ENCODE measurements at regions not wholly inside any gene's neighbourhood (a gene's known extent, or its start where the extent isn't known, plus 50 kb on each side); places are given as distances from the start of the nearest gene placed in this dataset.

- WGBS, 2 donors (ENCODE audit: low coverage in 1 of 2) = 32 to 42% methylated on average over 7 to 8 of the region's 8 CpGs
- no peak for DNase-seq
- Histone ChIP-seq H3K4me3 (no peak overlapping the region), H3K27ac (no peak overlapping the region), H3K27me3 (no peaks in the 10 kb centered on the region), H3K36me3 (no peaks in the 10 kb centered on the region), H3K4me1 (no peaks in the 10 kb centered on the region), H3K9me3 (no peaks in the 10 kb centered on the region)
- intact Hi-C loops (cut with DNase I; ENCODE audit: low total_unique reads) = no loop called here
- in situ Hi-C loops (cut with MboI; ENCODE audit: low pct_ligation_motif_present in 1 of 4, low pct_unique_long_range_greater_than_20kb in 1 of 4, low sequenced_read_pairs in 3 of 4) = no loop called here
- no peak for TF ChIP-seq EP300 (IDR thresholded peaks at IDR 0.05; ENCODE audit: low read depth)
- TF ChIP-seq CTCF (IDR thresholded peaks at IDR 0.05) = no peak
- no peak for TF ChIP-seq POLR2A (IDR thresholded peaks at IDR 0.05)
- TF ChIP-seq POLR2AphosphoS5 (IDR thresholded peaks at IDR 0.05) = no peak
Observed at GRCh38 chr5:92552206-92553160, 1028.5 kb downstream of the NR2F1-AS1 start.

DNA sequence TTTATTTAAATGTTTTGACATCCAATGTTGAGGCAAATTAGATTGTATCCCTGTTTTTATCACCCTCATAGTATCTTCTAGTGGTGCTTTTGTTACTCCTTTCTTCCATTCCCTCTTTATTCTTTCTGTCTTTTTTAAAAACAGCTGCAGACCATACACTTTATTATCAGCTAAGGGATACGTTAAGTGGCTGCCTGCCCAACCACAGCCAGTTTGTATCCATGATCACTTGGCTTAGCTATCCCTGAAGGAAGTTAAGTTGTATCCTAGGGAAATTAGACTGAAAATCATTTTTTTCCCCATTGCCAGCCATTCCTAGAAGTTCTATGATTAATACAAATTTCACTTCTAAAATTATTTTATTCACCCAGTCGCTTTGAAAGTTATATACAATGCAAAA, 1032.7 kb downstream of the NR2F1-AS1 start:
- H3K27me3 ChIP-seq = no peaks in the 10 kb centered on the region
- no peak for DNase-seq
- 51 to 59% methylated on average over 2 of the region's 2 CpGs for WGBS, 2 donors (ENCODE audit: low coverage in 1 of 2)
- H3K4me1 ChIP-seq = no peaks in the 10 kb centered on the region
- H3K4me3 ChIP-seq = no peak overlapping the region
- H3K27ac ChIP-seq = no peak overlapping the region
- H3K9me3 ChIP-seq = no peaks in the 10 kb centered on the region
- TF ChIP-seq POLR2AphosphoS5 (IDR thresholded peaks at IDR 0.05) (no peak), POLR2A (IDR thresholded peaks at IDR 0.05) (no peak), CTCF (IDR thresholded peaks at IDR 0.05) (no peak)
- no peaks in the 10 kb centered on the region for H3K36me3 ChIP-seq
- intact Hi-C loops (cut with DNase I; ENCODE audit: low total_unique reads) (no loop called here), in situ Hi-C loops (cut with MboI; ENCODE audit: low pct_ligation_motif_present in 1 of 4, low pct_unique_long_range_greater_than_20kb in 1 of 4, low sequenced_read_pairs in 3 of 4) (no loop called here)

GRCh38 chr5:92544596-92544995, 1036.4 kb downstream of the NR2F1-AS1 start:
- no peaks in the 10 kb centered on the region for H3K36me3 ChIP-seq
- 77 to 91% methylated on average over 1 of the region's 1 CpG for WGBS, 2 donors (ENCODE audit: low coverage in 1 of 2)
- H3K27me3 ChIP-seq = no peaks in the 10 kb centered on the region
- intact Hi-C loops (cut with DNase I; ENCODE audit: low total_unique reads) (no loop called here), in situ Hi-C loops (cut with MboI; ENCODE audit: low pct_ligation_motif_present in 1 of 4, low pct_unique_long_range_greater_than_20kb in 1 of 4, low sequenced_read_pairs in 3 of 4) (no loop called here)
- no peak for DNase-seq
- H3K4me1 ChIP-seq = no peaks in the 10 kb centered on the region
- TF ChIP-seq POLR2AphosphoS5 (IDR thresholded peaks at IDR 0.05) (peak in 1 of 3 donors; percentile 34), EP300 (IDR thresholded peaks at IDR 0.05; ENCODE audit: low read depth) (no peak), CTCF (IDR thresholded peaks at IDR 0.05) (no peak), POLR2A (IDR thresholded peaks at IDR 0.05) (no peak)
- no peak overlapping the region for H3K4me3 ChIP-seq
- H3K9me3 ChIP-seq = no peaks in the 10 kb centered on the region
- H3K27ac ChIP-seq = no peak overlapping the region

DNA sequence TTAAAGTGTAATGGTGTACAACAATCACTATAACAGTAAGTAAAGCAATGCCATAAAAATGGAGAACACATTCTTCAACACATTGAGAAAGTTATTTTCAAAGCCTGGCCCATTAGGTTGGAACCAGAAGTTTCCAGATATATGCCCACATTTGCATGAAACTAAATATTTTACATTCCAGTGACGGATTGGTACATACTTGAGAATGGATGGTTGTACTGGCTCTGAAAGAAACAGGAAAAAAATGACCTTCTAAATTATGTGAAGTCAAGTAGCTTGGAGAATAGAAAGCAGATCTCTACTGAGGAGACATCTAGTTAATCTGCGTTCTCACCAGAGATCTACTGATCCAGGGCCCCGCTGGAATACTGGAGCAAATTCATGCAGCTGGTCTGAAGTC, 1037.0 kb downstream of the NR2F1-AS1 start:
- Histone ChIP-seq H3K36me3 (no peaks in the 10 kb centered on the region), H3K4me3 (no peak overlapping the region), H3K4me1 (no peaks in the 10 kb centered on the region), H3K27me3 (no peaks in the 10 kb centered on the region), H3K27ac (no peak overlapping the region), H3K9me3 (no peaks in the 10 kb centered on the region)
- TF ChIP-seq CTCF (IDR thresholded peaks at IDR 0.05) (no peak), POLR2AphosphoS5 (IDR thresholded peaks at IDR 0.05) (no peak), EP300 (IDR thresholded peaks at IDR 0.05; ENCODE audit: low read depth) (no peak), POLR2A (IDR thresholded peaks at IDR 0.05) (no peak)
- in situ Hi-C loops (cut with MboI; ENCODE audit: low pct_ligation_motif_present in 1 of 4, low pct_unique_long_range_greater_than_20kb in 1 of 4, low sequenced_read_pairs in 3 of 4) (no loop called here), intact Hi-C loops (cut with DNase I; ENCODE audit: low total_unique reads) (no loop called here)
- WGBS, 2 donors (ENCODE audit: low coverage in 1 of 2) = 73 to 76% methylated on average over 2 to 3 of the region's 3 CpGs
- DNase-seq = no peak
